K562 (cell line): ENCODE measurements at regions not wholly inside any gene's neighbourhood (a gene's known extent, or its start where the extent isn't known, plus 50 kb on each side); places are given as distances from the start of the nearest gene placed in this dataset.

Experiments
- ATF4 ChIP-seq: fragments of 450-650 bp; formaldehyde crosslinking; IDR thresholded peaks from 2 replicates; pipeline ENCODE4 v1.4.0; 2022; ENCODE audit warnings: mild to moderate bottlenecking, moderate library complexity
- CBX8 ChIP-seq: fragments of 200-600 bp; sonication (generic); IDR thresholded peaks from 2 replicates; pipeline ENCODE4 v1.6.1; 2012; ENCODE audit warnings: borderline replicate concordance, mixed run types, low read depth, mild to moderate bottlenecking, moderate library complexity, mixed read lengths, low read length, control low read depth, inconsistent platforms; ENCODE audit not compliant: poor library complexity, severe bottlenecking; ENCODE audit errors: extremely low read depth
- COPS2 ChIP-seq: fragments of 450-650 bp; conservative IDR thresholded peaks from 2 replicates; pipeline ENCODE4 v1.6.1; 2016; ENCODE audit warnings: mild to moderate bottlenecking, moderate library complexity
- CREB3L1 ChIP-seq: fragments of 450-650 bp; IDR thresholded peaks from 2 replicates; pipeline ENCODE4 v1.6.1; 2014; ENCODE audit warnings: low read depth, mild to moderate bottlenecking, moderate library complexity, borderline replicate concordance
- DNMT1 ChIP-seq: fragments of 450-650 bp; IDR thresholded peaks from 2 replicates; pipeline ENCODE4 v1.6.1; 2016; ENCODE audit warnings: antibody characterized with exemption, mild to moderate bottlenecking
- EP300 ChIP-seq: IDR thresholded peaks from 2 replicates; pipeline ENCODE4 v1.6.1; 2012; ENCODE audit warnings: low read length, improper control_type of control experiment
- FOXA3 ChIP-seq, 2 experiments: fragments of 450-650 bp in 1 of 2; sonication (generic) in 1 of 2; formaldehyde crosslinking; IDR thresholded peaks in 1 of 2; conservative IDR thresholded peaks in 1 of 2; 2 replicates each; pipeline versions ENCODE4 v1.4.0 to v1.8.0; 2020 to 2022; ENCODE audit warnings: mild to moderate bottlenecking in 2 of 2, missing genetic modification reagents in 1 of 2
- GABPB2 ChIP-seq: fragments of 250-450 bp; sonication (Bioruptor Pico); conservative IDR thresholded peaks from 2 replicates; pipeline ENCODE4 v1.5.1; 2021; ENCODE audit warnings: mild to moderate bottlenecking
- HCFC1 ChIP-seq: IDR thresholded peaks from 2 replicates; pipeline ENCODE4 v1.6.1; 2012; ENCODE audit warnings: low read depth, low read length, improper control_type of control experiment
- LEF1 ChIP-seq: fragments of 450-650 bp; IDR thresholded peaks from 2 replicates; pipeline ENCODE4 v1.6.1; 2016; ENCODE audit warnings: mild to moderate bottlenecking
- MTF1 ChIP-seq: fragments of 250-450 bp; sonication (Bioruptor Pico); IDR thresholded peaks from 2 replicates; pipeline ENCODE4 v1.9.0; 2021; ENCODE audit warnings: moderate library complexity, mild to moderate bottlenecking, inconsistent platforms, borderline replicate concordance
- POLR2AphosphoS2 ChIP-seq: IDR thresholded peaks from 2 replicates; pipeline ENCODE4 v1.6.1; 2012; ENCODE audit warnings: low read length, improper control_type of control experiment
- RBM15 ChIP-seq: fragments of 200-400 bp; formaldehyde crosslinking; IDR thresholded peaks from 2 replicates; pipeline ENCODE4 v1.6.1; 2018; ENCODE audit warnings: mild to moderate bottlenecking, low read length, moderate library complexity; ENCODE audit not compliant: insufficient read depth
- SMARCE1 ChIP-seq: fragments of 450-650 bp; IDR thresholded peaks from 2 replicates; pipeline ENCODE4 v1.7.1; 2016; ENCODE audit warnings: mild to moderate bottlenecking
- SP2 ChIP-seq: IDR thresholded peaks from 2 replicates; pipeline ENCODE4 v1.6.1; 2011; ENCODE audit warnings: mild to moderate bottlenecking, low read depth, low read length, moderate library complexity; ENCODE audit not compliant: poor library complexity, severe bottlenecking; ENCODE audit errors: extremely low read depth
- SRSF1 ChIP-seq: fragments of 200-400 bp; formaldehyde crosslinking; IDR thresholded peaks from 2 replicates; pipeline ENCODE4 v1.6.1; 2017; ENCODE audit warnings: mild to moderate bottlenecking, low read depth, low read length, moderate library complexity
- TCFL5 ChIP-seq: fragments of 250-450 bp; sonication (Bioruptor Pico); conservative IDR thresholded peaks from 2 replicates; pipeline ENCODE4 v1.6.1; 2021; ENCODE audit warnings: mild to moderate bottlenecking, moderate library complexity, matching md5 sums
- XRCC5 ChIP-seq: fragments of 200-400 bp; formaldehyde crosslinking; IDR thresholded peaks from 2 replicates; pipeline ENCODE4 v1.6.1; 2017; ENCODE audit warnings: low read depth, mild to moderate bottlenecking, low read length
- ZNF24 ChIP-seq: fragments of 450-650 bp; IDR thresholded peaks from 2 replicates; pipeline ENCODE4 v1.6.1; 2016
- ZNF655 ChIP-seq: fragments of 250-450 bp; sonication (Bioruptor Pico); IDR thresholded peaks from 2 replicates; pipeline ENCODE4 v1.5.0; 2021
- ZNF699 ChIP-seq: fragments of 250-450 bp; sonication (Bioruptor Pico); IDR thresholded peaks from 2 replicates; pipeline ENCODE4 v1.8.0; 2021; ENCODE audit warnings: mild to moderate bottlenecking, moderate library complexity; ENCODE audit not compliant: insufficient replicate concordance
- ZNF707 ChIP-seq: fragments of 250-450 bp; sonication (Bioruptor Pico); conservative IDR thresholded peaks from 2 replicates; pipeline ENCODE4 v1.8.0; 2022; ENCODE audit warnings: inconsistent platforms, mild to moderate bottlenecking, moderate library complexity
- ZNF740 ChIP-seq, 3 experiments: fragments of 200-800 bp in 1 of 3; sonication (Bioruptor generic) in 1 of 3; sonication (generic) in 1 of 3; formaldehyde crosslinking in 1 of 3; IDR thresholded peaks; 2 replicates each; pipeline versions ENCODE4 v1.6.1 to v1.8.0; 2016 to 2022; ENCODE audit warnings: mild to moderate bottlenecking in 2 of 3, missing compliant biosample characterization in 2 of 3, missing genetic modification characterization in 2 of 3, missing genetic modification reagents in 1 of 3
- ZSCAN32 ChIP-seq: fragments of 450-650 bp; formaldehyde crosslinking; IDR thresholded peaks from 2 replicates; pipeline ENCODE4 v1.4.0; 2020; ENCODE audit warnings: mild to moderate bottlenecking, moderate library complexity

GRCh38 chr15:95929232-95929846 is 401.2 kb upstream of the NR2F2 start (continued):
- TF ChIP-seq ZNF740 (CRISPR knock-in tag; IDR thresholded peaks at IDR 0.05) = no peak
- TF ChIP-seq ZNF740 (tag; IDR thresholded peaks at IDR 0.05) = 0 out of 4 replicates have a peak, but pooled peaks of 1 of the 2 experiments have one; percentile 20
- TF ChIP-seq XRCC5 = no peak
- TF ChIP-seq DNMT1 = no peak
- TF ChIP-seq SP2 = no peak
- no peak for TF ChIP-seq GABPB2 (CRISPR knock-in tag)
- peak; percentile 99 for TF ChIP-seq EP300
- TF ChIP-seq LEF1 = peak; percentile 96
- TF ChIP-seq POLR2AphosphoS2 = no peak
- no peak for TF ChIP-seq RBM15
- TF ChIP-seq FOXA3 (CRISPR knock-in tag; conservative IDR thresholded peaks at IDR 0.05 in 1 of 2, IDR thresholded peaks at IDR 0.05 in 1 of 2) = peak in 1 of 2 experiments; percentile 41; a peak in 2 of 4 replicates
- TF ChIP-seq ATF4 (CRISPR knock-in tag) = peak; percentile 91
- TF ChIP-seq TCFL5 = no peak
- TF ChIP-seq ZNF655 (CRISPR knock-in tag) = no peak
- TF ChIP-seq ZNF707 (CRISPR knock-in tag) = no peak
- no peak for TF ChIP-seq ZSCAN32 (CRISPR knock-in tag)
- TF ChIP-seq SMARCE1 = peak; percentile 93
- no peak for TF ChIP-seq HCFC1
- TF ChIP-seq COPS2 = no peak
- no peak for TF ChIP-seq CBX8
- peak; percentile 82 for TF ChIP-seq ZNF24
- no peak for TF ChIP-seq MTF1 (CRISPR knock-in tag)
- no peak for TF ChIP-seq ZNF699
- peak; percentile 96 for TF ChIP-seq CREB3L1
- TF ChIP-seq SRSF1 = no peak
